ENCODE measurements at regions not wholly inside any gene's neighbourhood (a gene's known extent, or its start where the extent isn't known, plus 50 kb on each side); places are given as distances from the start of the nearest gene placed in this dataset.

DNA sequence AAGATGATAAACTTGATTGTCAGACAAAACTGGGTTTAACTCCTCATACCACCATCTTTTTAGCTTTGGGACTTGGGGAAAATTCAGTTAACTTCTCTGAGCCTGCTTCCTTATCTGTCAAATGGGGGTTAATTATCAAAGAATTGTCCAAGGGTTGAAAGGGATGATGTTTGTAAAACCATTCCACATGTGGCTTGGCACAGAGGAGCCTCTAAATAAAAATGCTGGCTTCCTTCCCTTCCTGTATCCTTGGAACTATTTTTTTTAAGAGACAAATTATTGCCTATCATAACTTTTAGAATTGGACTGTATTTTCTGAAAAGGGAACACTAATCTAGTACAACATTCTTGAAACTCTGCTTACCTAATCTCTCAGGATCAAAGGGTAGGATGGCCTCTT, 143.4 kb upstream of the USP24 start:
- H3K4me1 Mint-ChIP-seq (ENCODE audit: low read depth in 2 of 2) = peaks cover 0 to 4% of the 10 kb centered on the region in 2 donors
- H3K4me3 Mint-ChIP-seq = no peak overlapping the region
- H3K27me3 Mint-ChIP-seq = peaks cover 12 to 17% of the 10 kb centered on the region in 2 donors
- DNase-seq (ENCODE audit: low spot score) (no peak), ATAC-seq (no peak)
- H3K9me3 Mint-ChIP-seq = no peaks in the 10 kb centered on the region
- H3K36me3 Mint-ChIP-seq = no peaks in the 10 kb centered on the region
- H3K27ac Mint-ChIP-seq = no peak overlapping the region

DNA sequence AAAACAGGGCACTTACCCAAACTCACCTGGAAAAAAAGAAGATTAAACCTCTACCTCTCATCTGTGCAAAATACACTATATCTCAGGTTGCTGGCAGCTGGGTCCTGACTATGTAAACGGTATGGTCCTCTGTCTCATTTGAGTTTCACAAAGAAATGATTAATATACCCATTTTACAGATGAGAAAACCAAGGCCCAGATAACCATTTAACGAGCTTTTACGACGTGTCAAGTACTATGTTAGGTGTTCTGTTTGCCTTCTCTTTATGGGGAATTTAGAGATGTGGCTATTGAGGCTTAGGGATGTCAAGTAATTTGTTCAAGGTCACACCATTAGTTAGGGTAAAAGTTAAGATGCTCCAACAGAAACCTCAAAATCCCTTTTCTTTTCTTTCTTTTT, 140.4 kb upstream of the USP24 start:
- H3K4me3 Mint-ChIP-seq = no peak overlapping the region
- H3K27ac Mint-ChIP-seq = no peak overlapping the region
- H3K9me3 Mint-ChIP-seq = no peaks in the 10 kb centered on the region
- ATAC-seq (no peak), DNase-seq (ENCODE audit: low spot score) (no peak)
- peaks cover 13 to 17% of the 10 kb centered on the region in 2 donors for H3K27me3 Mint-ChIP-seq
- H3K36me3 Mint-ChIP-seq = no peaks in the 10 kb centered on the region
- H3K4me1 Mint-ChIP-seq (ENCODE audit: low read depth in 2 of 2) = no peaks in the 10 kb centered on the region

DNA sequence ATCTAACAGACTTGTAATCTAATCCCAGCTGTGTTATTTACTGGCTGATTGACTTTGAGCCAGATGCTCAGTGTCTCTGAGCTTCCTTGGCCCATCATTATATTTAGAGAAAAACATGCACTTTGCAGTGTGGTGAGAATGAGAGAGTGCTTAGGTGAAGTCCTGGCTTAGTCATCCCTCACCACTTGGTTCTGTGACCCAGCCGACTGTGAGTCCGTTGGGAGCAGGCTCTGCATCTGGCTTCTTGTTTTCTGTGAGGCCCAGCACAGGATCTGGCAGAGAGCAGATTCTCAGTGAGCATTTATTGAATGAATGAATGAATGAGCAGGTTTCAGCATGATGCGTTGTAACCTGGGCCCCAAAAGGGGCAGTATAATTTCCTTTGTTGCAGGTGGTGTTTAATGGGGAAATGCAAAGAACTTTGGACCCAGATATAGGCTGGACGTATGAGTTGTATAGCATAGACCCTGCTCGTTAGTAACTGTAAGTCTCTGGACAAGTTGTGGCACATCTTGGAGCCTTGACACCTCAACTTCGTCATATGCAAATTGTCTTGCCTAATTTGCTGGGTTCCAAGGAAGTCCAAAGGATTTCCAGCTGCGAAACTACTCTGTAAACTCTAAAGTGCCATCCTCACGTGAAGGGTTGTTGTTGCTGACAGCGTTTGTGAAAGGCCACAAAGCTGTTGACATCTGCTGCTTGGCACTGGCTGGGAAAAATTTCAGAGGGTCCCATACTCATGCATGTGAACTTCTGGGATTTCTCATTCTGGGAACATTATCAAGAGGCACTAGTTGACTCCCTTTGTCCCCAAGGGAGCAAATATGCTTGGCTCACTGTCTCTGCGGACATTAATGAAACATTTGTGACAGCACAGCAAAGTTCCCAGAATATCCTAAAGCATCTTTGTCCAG, 138.8 kb upstream of the USP24 start:
- Mint-ChIP-seq H3K4me1 (ENCODE audit: low read depth in 2 of 2) (no peaks in the 10 kb centered on the region), H3K9me3 (no peaks in the 10 kb centered on the region), H3K27me3 (peaks cover 17 to 26% of the 10 kb centered on the region in 2 donors), H3K4me3 (no peak overlapping the region), H3K36me3 (no peaks in the 10 kb centered on the region), H3K27ac (no peak overlapping the region)
- DNase-seq (ENCODE audit: low spot score) (no peak), ATAC-seq (no peak)

DNA sequence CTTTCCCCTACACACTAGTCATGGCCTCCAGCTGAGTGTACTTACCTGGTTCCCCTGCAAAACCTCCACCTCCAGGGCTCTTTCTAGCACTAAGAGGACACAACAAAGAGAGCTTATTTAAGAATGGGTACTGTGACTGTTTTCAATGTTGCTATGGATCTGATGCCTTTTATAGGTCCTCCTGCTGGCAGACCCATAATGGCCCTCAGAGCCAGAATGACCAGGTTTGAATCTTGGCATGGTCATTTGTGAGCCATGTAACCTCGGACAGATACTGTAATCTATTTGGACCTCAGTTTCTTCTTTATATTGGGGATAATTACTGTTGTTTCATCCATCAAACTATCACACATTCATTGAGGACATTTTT, 137.6 kb upstream of the USP24 start:
- Mint-ChIP-seq H3K4me3 (no peak overlapping the region), H3K27ac (no peak overlapping the region), H3K9me3 (no peaks in the 10 kb centered on the region), H3K27me3 (peaks cover 18 to 34% of the 10 kb centered on the region in 2 donors), H3K4me1 (ENCODE audit: low read depth in 2 of 2) (no peaks in the 10 kb centered on the region), H3K36me3 (no peaks in the 10 kb centered on the region)
- ATAC-seq (peak in 1 of 2 donors; percentile 16), DNase-seq (ENCODE audit: low spot score) (no peak)

DNA sequence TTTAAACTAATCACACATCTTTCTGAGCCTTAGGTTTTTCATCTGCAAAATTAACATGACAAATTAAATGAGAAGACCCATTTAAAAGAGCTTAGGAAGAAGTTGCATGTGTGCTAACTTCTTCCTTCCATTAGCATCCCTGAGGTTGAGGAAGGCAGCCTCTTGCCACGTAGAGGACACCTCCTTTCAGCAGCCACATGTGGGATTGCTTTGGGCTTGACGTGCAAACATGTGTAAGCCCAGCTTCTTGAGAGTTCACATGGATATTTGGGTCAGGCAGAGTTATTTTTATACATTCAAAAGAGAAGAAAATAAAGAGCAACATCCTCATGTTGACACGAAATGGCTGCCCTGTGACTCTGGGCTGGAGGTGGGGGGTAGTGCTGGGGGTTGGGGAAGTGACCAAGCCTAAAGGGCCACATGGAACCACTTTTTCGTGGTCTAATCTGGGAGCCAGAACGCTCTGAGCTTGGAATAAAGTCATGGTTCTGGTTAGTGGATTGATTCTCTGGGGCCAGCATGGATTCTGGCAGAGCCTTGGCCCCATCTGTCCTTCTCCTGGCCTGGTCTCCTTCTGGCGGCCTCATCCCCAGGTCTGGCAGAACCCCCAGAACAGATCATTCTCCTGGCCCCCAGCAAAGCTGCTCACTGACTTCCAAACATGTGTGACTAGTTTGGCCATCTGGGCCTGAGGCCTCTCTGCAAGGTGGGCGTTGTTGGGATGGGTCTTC, 137.1 kb upstream of the USP24 start:
- Mint-ChIP-seq H3K27me3 (peaks cover 19 to 36% of the 10 kb centered on the region in 2 donors), H3K4me3 (no peak overlapping the region), H3K36me3 (no peaks in the 10 kb centered on the region), H3K27ac (no peak overlapping the region), H3K9me3 (no peaks in the 10 kb centered on the region), H3K4me1 (ENCODE audit: low read depth in 2 of 2) (no peaks in the 10 kb centered on the region)
- peak in 1 of 2 donors; percentile 8 for ATAC-seq
- DNase-seq (ENCODE audit: low spot score) = no peak

DNA sequence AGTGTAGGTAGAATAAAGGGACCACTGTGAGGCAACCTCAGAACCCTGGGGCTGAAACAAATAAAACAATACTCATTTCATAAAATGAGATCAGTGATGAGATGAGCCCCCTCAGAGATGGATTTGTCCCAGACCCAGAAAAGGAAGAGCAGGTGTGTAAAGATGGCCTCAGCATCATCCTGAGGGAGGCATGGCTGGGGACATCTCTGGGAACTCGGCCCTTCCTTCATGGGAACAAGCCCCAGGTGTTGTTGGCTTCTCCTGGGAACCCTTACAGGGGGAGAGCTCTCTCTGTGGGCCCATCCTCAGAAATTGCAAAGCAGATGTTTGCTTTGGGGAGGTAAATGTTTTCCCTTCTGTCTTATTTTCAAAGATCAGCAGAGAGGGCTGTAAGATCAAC, 133.2 kb upstream of the USP24 start:
- Mint-ChIP-seq H3K4me3 (no peak overlapping the region), H3K27me3 (peaks cover 18 to 26% of the 10 kb centered on the region in 2 donors), H3K36me3 (no peaks in the 10 kb centered on the region), H3K9me3 (no peaks in the 10 kb centered on the region), H3K27ac (no peak overlapping the region), H3K4me1 (ENCODE audit: low read depth in 2 of 2) (no peaks in the 10 kb centered on the region)
- ATAC-seq (no peak), DNase-seq (ENCODE audit: low spot score) (no peak)

DNA sequence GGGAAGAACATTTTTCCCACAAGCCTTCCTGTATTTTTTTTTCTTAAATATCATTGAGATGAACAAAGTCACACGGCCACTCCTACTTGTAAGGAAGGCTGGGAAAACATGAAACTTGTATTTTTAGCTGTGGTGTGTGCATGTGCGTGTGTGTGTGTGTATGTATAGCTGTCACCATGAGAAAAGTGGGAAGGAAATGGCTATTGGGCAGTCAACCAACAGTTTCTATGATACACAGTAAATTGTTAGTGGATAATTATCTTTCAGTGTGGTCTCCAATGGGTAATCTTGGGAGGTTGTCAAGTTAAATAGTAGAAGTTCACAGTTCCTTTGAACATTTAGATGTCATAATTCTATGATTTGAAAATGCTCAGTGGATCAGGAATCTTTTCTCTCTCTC, 132.7 kb upstream of the USP24 start:
- Mint-ChIP-seq H3K4me1 (ENCODE audit: low read depth in 2 of 2) (no peaks in the 10 kb centered on the region), H3K27ac (no peak overlapping the region)

DNA sequence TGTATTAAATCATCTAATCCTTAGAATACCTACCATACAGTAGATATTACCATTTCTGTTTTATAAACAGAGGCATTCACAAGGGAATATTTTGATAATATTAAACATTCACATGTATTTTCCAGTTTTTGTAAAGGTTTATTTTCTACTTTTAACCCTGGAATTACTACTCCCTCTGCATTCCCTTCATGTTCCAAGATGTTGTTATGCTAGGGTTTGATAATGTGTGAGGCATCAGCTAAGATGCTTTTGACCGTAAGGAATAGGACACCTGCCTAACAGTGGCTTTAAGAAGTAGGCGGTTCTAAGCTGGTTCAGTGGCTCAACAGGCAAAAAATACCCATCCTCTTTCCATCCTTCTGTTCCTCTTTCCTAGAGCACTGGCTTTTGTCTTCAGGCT, 131.9 kb upstream of the USP24 start:
- Mint-ChIP-seq H3K27me3 (peaks cover 23 to 34% of the 10 kb centered on the region in 2 donors), H3K27ac (no peak overlapping the region), H3K4me1 (ENCODE audit: low read depth in 2 of 2) (no peaks in the 10 kb centered on the region), H3K9me3 (no peaks in the 10 kb centered on the region), H3K36me3 (no peaks in the 10 kb centered on the region), H3K4me3 (no peak overlapping the region)
- DNase-seq (ENCODE audit: low spot score) (no peak), ATAC-seq (no peak)

More for the DNA sequence above, 132.7 kb upstream of the USP24 start:
- H3K36me3 Mint-ChIP-seq = no peaks in the 10 kb centered on the region
- H3K9me3 Mint-ChIP-seq = no peaks in the 10 kb centered on the region
- H3K4me3 Mint-ChIP-seq = no peak overlapping the region
- no peak for DNase-seq (ENCODE audit: low spot score)
- H3K27me3 Mint-ChIP-seq = peaks cover 19 to 29% of the 10 kb centered on the region in 2 donors
- no peak for ATAC-seq

DNA sequence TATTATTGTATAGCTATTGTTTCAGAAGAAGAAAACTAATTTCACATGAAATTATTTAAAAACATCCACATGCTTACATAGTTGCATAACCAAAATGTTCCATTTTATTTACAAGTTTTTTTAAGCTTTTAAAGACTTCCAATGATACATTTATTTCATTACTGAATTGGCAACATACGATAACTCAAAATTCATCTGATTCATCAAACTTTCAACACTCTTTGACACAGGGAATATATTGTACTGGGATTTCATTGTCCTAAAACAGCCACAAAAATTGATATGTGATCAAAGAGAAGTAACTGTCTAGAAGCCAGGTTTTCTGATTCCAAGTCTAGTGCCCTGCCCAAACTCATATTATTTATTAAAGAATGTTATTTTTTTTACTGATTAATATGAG, 131.4 kb upstream of the USP24 start:
- DNase-seq (ENCODE audit: low spot score) (no peak), ATAC-seq (no peak)
- Mint-ChIP-seq H3K4me3 (no peak overlapping the region), H3K27me3 (peaks cover 21 to 30% of the 10 kb centered on the region in 2 donors), H3K36me3 (no peaks in the 10 kb centered on the region), H3K27ac (no peak overlapping the region), H3K9me3 (no peaks in the 10 kb centered on the region), H3K4me1 (ENCODE audit: low read depth in 2 of 2) (no peaks in the 10 kb centered on the region)

DNA sequence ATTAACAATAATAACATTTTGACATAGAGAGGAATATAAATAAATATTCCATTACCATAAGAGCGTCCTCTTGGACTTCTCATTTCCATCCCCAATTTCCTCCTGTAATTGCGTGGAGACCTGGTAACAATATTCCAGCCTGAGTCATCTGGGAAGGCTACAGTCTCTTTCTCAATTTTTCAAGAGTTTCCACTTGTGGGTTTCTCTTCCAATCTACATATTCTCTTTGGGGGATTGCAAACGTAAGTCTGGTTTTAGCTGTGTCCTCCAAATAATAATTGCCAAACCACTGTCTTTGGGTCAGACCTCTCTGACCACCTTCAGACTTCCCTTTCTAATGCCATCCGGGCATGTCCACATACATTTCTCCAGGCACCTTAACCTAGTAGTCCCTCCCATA, 124.5 kb upstream of the USP24 start:
- no peaks in the 10 kb centered on the region for H3K4me1 Mint-ChIP-seq (ENCODE audit: low read depth in 2 of 2)
- no peak for DNase-seq (ENCODE audit: low spot score)
- peaks cover 4% of the 10 kb centered on the region for H3K9me3 Mint-ChIP-seq
- ATAC-seq = no peak
- peaks cover 10 to 11% of the 10 kb centered on the region in 2 donors for H3K27me3 Mint-ChIP-seq
- H3K27ac Mint-ChIP-seq = no peak overlapping the region
- H3K36me3 Mint-ChIP-seq = peaks cover 11% of the 10 kb centered on the region
- no peak overlapping the region for H3K4me3 Mint-ChIP-seq

DNA sequence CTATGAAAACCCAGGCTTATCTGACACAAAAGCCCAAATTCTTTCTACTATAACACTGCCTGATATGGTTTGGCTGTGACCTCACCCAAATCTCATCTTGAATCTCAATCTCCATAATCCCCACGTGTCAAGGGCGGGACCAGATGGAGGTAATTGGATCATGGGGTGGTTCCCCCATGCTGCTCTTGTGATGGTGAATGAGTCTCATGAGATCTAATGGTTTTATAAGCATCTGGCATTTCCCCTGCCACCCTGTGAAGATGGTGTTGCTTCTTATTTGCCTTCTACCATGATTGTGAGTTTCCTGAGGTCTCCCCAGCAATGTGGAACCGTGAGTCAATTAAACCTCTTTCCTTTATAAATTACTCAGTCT, 123.3 kb upstream of the USP24 start:
- Mint-ChIP-seq H3K4me3 (no peak overlapping the region), H3K4me1 (ENCODE audit: low read depth in 2 of 2) (peaks cover 6% of the 10 kb centered on the region in 2 donors)
- ATAC-seq = peak in 1 of 2 donors; percentile 35

DNA sequence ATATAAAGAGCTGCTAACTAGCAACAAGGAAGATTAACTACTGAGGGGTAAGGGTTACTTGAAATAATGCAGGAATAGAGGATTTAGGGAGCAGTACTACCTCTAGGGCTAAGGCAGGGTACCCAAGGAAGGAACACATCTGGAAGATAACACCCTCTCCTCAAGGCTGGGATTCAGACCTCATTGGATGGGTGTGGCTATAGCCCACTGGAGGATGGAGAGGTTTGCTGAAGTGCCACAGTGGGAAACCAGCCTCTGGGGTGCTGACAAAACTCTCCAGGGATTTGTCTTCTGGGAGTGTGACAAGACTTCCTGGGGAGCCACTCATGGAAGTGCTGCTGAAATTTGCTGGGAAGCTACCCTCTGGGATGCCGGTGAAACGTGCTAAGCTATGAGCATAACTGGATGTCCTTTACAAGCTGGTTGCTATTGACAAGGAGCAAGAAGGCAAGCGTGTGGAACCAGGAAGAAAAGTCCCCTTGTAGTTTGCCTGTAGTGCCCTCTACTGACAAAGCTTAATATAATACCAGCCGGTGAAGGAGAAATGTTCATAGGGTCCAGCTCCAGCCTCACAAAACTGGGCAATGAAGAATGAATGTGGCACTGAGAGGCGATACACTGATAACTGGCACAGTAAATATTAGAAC, 122.8 kb upstream of the USP24 start:
- Mint-ChIP-seq H3K36me3 (peaks cover 11% of the 10 kb centered on the region), H3K27me3 (peaks cover 12 to 14% of the 10 kb centered on the region in 2 donors), H3K4me1 (ENCODE audit: low read depth in 2 of 2) (peaks cover 6 to 11% of the 10 kb centered on the region in 2 donors), H3K9me3 (peaks cover 4% of the 10 kb centered on the region), H3K27ac (no peak overlapping the region), H3K4me3 (no peak overlapping the region)
- ATAC-seq (peak; percentile 14 to 43), DNase-seq (ENCODE audit: low spot score) (no peak)

More for the DNA sequence above, 123.3 kb upstream of the USP24 start:
- no peak for DNase-seq (ENCODE audit: low spot score)
- H3K36me3 Mint-ChIP-seq = peaks cover 11% of the 10 kb centered on the region
- peaks cover 4% of the 10 kb centered on the region for H3K9me3 Mint-ChIP-seq
- H3K27me3 Mint-ChIP-seq = peaks cover 10 to 17% of the 10 kb centered on the region in 2 donors
- H3K27ac Mint-ChIP-seq = no peak overlapping the region

DNA sequence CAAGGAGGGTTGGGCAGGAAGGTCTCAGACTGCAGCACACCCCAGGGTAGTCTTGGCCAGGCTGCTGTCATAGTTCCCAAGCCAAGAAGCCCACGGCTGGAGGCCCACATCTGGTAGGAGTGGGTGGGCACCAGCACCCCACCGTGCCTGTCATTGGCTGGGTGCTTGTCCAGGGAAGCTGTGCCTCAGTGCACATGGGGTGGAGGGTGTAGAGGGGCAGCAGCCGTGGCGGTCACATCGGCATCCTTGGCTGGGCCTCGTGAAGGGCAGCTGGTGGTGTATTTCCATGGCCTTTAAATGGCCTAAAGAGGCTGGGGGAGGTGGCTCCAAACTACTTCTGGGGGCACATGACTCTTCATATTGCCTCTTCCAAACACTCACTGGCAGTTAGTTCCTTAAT, 119.6 kb upstream of the USP24 start:
- DNase-seq (ENCODE audit: low spot score) (no peak), ATAC-seq (no peak)
- Mint-ChIP-seq H3K4me3 (no peak overlapping the region), H3K27ac (no peak overlapping the region), H3K27me3 (peaks cover 8 to 13% of the 10 kb centered on the region in 2 donors), H3K4me1 (ENCODE audit: low read depth in 2 of 2) (peaks cover 8 to 14% of the 10 kb centered on the region in 2 donors), H3K36me3 (peaks cover 1% of the 10 kb centered on the region), H3K9me3 (peaks cover under 1% of the 10 kb centered on the region)

DNA sequence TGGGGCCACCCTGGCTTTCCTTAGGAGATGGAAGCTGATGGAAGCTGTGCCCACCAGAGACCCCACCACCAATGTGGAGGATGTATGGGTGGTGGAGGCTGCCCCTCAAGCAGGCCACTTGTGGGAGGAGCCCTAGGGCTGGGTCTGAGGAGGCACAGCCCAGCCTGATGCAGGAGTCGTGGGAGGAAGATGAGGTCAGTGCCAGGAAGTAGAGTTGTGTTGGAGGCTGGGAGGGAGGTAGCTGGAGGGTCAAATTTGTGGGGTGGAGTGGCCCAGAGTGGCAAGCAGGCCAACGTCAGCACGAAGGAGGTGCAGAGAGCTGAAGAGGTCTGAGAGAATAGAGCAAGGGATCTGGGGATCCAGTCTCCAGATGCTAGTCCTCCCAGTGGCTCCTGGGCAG, 119.0 kb upstream of the USP24 start:
- no peak for DNase-seq (ENCODE audit: low spot score)
- peak in 1 of 2 donors; percentile 43 for ATAC-seq
- H3K4me3 Mint-ChIP-seq = no peak overlapping the region
- H3K27ac Mint-ChIP-seq = no peak overlapping the region
- no peaks in the 10 kb centered on the region for H3K9me3 Mint-ChIP-seq
- H3K4me1 Mint-ChIP-seq (ENCODE audit: low read depth in 2 of 2) = peaks cover 8 to 14% of the 10 kb centered on the region in 2 donors
- peaks cover 8 to 13% of the 10 kb centered on the region in 2 donors for H3K27me3 Mint-ChIP-seq
- no peaks in the 10 kb centered on the region for H3K36me3 Mint-ChIP-seq
